Colonic mucosa (tissue), 4 donors: ENCODE measurements at regions not wholly inside any gene's neighbourhood (a gene's known extent, or its start where the extent isn't known, plus 50 kb on each side); places are given as distances from the start of the nearest gene placed in this dataset.
"Not testable (repeated sequence)": the region's sequence is repeated elsewhere in the genome, so short reads cannot be mapped to it uniquely, and the experiment has no call there.

Experiments used
- DNase-seq: peaks from one replicate; pipeline ENCODE4 v3.0.0-alpha.2; 2020
- H3K27ac ChIP-seq: fragments of 200-600 bp; one replicate; pipeline ENCODE4 v1.8.0; 2021
- H3K27me3 ChIP-seq: fragments of 200-600 bp; one replicate; pipeline ENCODE4 v1.8.0; 2021
- H3K36me3 ChIP-seq: fragments of 200-600 bp; one replicate; pipeline ENCODE4 v1.8.0; 2021
- H3K4me1 ChIP-seq: fragments of 200-600 bp; one replicate; pipeline ENCODE4 v1.8.0; 2021; ENCODE audit warnings: mild to moderate bottlenecking
- H3K4me3 ChIP-seq: fragments of 200-600 bp; one replicate; pipeline ENCODE4 v1.8.0; 2021
- H3K9ac ChIP-seq, 2 donors: one replicate each; pipeline ENCODE4 v1.7.0; 2013; ENCODE audit warnings: control low read depth in 2 of 2, low read depth in 2 of 2, low read length in 2 of 2
- H3K9me3 ChIP-seq: fragments of 200-600 bp; one replicate; pipeline ENCODE4 v1.8.0; 2021
- CTCF ChIP-seq: fragments of 200-600 bp; IDR thresholded peaks from one replicate; pipeline ENCODE4 v1.8.0; 2022; ENCODE audit warnings: antibody characterized with exemption, mild to moderate bottlenecking
- intact Hi-C: fragments of 100-400 bp; cut with DNase I; formaldehyde crosslinking; loops from one replicate; pipeline ENCODE4 v1.14.1; 2022
- donor health status: healthy.
- donor health status: DM: no; HTN: no; CAD: no.
- donor health status: DM: no; HTN: no; CAD: no.

- H3K9ac ChIP-seq: no peak overlapping the region
- H3K36me3 ChIP-seq: no peaks in the 10 kb centered on the region
- intact Hi-C loops: no loop called here
- no peak overlapping the region for H3K27ac ChIP-seq
- H3K4me1 ChIP-seq: no peaks in the 10 kb centered on the region
- H3K27me3 ChIP-seq: no peaks in the 10 kb centered on the region
- no peaks in the 10 kb centered on the region for H3K9me3 ChIP-seq
- no peak for DNase-seq
- H3K4me3 ChIP-seq: no peak overlapping the region
- TF ChIP-seq CTCF: no peak
Observed at GRCh38 chrX:25442499-25442898, 426.7 kb upstream of the ARX start.

GRCh38 chrX:25433307-25433706 is 417.5 kb upstream of the ARX start:
- no peak for DNase-seq
- Histone ChIP-seq H3K9ac (no peak overlapping the region), H3K9me3 (no peaks in the 10 kb centered on the region), H3K27me3 (no peaks in the 10 kb centered on the region), H3K4me1 (no peaks in the 10 kb centered on the region), H3K27ac (no peak overlapping the region), H3K36me3 (no peaks in the 10 kb centered on the region), H3K4me3 (no peak overlapping the region)
- intact Hi-C loops: no loop called here
- no peak for TF ChIP-seq CTCF

DNA sequence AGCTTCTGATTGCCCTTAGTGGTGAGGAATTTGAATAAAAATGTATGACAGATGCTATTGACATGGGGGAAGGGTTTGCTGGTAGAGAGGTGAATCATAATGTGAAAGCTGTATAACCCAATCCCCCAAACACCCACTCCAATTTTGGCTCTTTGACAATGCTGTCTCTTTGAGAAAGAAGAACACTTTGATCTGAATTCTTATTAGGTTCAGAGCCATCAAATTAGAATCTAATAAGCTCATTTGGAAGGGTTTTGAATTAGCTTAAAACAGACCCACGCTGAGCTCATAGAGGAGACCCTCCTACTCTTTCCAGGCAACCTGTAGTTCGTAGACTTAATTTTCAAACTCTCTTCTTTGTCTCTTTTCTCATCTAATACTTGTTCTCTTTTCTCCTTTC is 416.6 kb upstream of the ARX start:
- no peaks in the 10 kb centered on the region for H3K36me3 ChIP-seq
- no peak for DNase-seq
- H3K9ac ChIP-seq: no peak overlapping the region
- no peak overlapping the region for H3K27ac ChIP-seq
- no peaks in the 10 kb centered on the region for H3K27me3 ChIP-seq
- H3K4me3 ChIP-seq: no peak overlapping the region
- TF ChIP-seq CTCF: no peak
- no peaks in the 10 kb centered on the region for H3K9me3 ChIP-seq
- intact Hi-C loops: no loop called here
- no peaks in the 10 kb centered on the region for H3K4me1 ChIP-seq

- intact Hi-C loops: no loop called here
- Histone ChIP-seq H3K27ac (no peak overlapping the region), H3K9me3 (no peaks in the 10 kb centered on the region), H3K27me3 (no peaks in the 10 kb centered on the region), H3K36me3 (no peaks in the 10 kb centered on the region), H3K4me1 (no peaks in the 10 kb centered on the region), H3K4me3 (no peak overlapping the region), H3K9ac (no peak overlapping the region)
- no peak for TF ChIP-seq CTCF
- no peak for DNase-seq
Observed at GRCh38 chrX:25427873-25428555, 412.2 kb upstream of the ARX start.

- H3K9me3 ChIP-seq, DNase-seq, H3K27me3 ChIP-seq, H3K4me1 ChIP-seq, intact Hi-C loops, H3K4me3 ChIP-seq, H3K9ac ChIP-seq, H3K36me3 ChIP-seq, H3K27ac ChIP-seq: not testable (repeated sequence)
Observed at GRCh38 chrX:25404163-25404562, 388.4 kb upstream of the ARX start.

- Histone ChIP-seq H3K9ac (no peak overlapping the region), H3K4me3 (no peak overlapping the region), H3K27me3 (no peaks in the 10 kb centered on the region), H3K36me3 (no peaks in the 10 kb centered on the region), H3K9me3 (no peaks in the 10 kb centered on the region), H3K4me1 (no peaks in the 10 kb centered on the region), H3K27ac (no peak overlapping the region)
- intact Hi-C loops: no loop called here
- TF ChIP-seq CTCF: no peak
- no peak for DNase-seq
Observed at GRCh38 chrX:25389266-25389665, 373.5 kb upstream of the ARX start.
